GM19099 (cell line): ENCODE measurements at regions not wholly inside any gene's neighbourhood (a gene's known extent, or its start where the extent isn't known, plus 50 kb on each side); places are given as distances from the start of the nearest gene placed in this dataset.

ENCODE experiments used
- POLR2A ChIP-seq: IDR thresholded peaks from 3 replicates; pipeline ENCODE4 v1.6.1; 2011; ENCODE audit warnings: low read depth; ENCODE audit not compliant: insufficient read length; ENCODE audit errors: extremely low read depth

- TF ChIP-seq POLR2A = no peak
Measured at GRCh38 chr18:995629-996028, 91.0 kb downstream of the ADCYAP1 start.

GRCh38 chr18:997499-997898 lies 92.8 kb downstream of the ADCYAP1 start:
- TF ChIP-seq POLR2A = no peak

GRCh38 chr18:998936-999335 lies 94.3 kb downstream of the ADCYAP1 start:
- no peak for TF ChIP-seq POLR2A

- TF ChIP-seq POLR2A = no peak
Measured at GRCh38 chr18:1002653-1003178, 98.0 kb downstream of the ADCYAP1 start.

- no peak for TF ChIP-seq POLR2A
Measured at GRCh38 chr18:1003499-1003898, 98.8 kb downstream of the ADCYAP1 start.

DNA sequence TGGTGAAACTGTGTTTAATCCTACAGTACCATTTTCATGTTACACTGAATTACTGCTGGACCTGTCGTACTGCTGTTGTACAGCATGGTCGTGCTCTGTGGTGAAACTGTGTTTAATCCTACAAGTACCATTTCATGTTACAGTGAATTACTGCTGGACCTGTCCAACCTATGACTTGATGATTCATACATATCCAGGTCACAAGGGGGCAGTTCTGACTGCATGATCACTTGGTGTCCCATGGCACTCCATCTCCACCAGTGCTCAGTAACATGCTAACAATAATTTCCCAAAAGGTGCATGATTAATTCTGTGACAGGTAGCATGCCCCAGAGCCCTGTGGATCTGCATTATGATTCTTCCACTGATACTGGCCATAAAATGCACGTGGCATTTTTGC lies 101.6 kb downstream of the ADCYAP1 start:
- no peak for TF ChIP-seq POLR2A

DNA sequence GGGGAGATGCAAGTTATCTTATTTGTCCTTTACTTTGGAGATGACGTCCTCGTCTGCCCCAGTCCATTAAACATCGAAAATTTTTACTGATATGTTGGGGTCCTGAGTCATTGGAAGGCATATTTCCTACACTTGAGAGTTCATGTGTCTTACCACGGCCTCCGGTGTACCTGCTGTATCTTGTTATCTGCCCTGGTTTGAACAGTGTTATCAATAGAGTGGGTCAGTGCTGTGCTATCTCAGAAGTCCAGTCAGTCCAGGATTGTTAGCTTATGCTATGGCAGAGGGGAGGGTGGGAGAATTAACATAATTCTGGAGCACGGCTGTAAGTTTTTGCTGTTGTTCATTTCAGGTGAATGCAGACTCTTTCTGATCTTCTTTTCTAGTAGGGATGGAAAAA lies 102.3 kb downstream of the ADCYAP1 start:
- no peak for TF ChIP-seq POLR2A

GRCh38 chr18:1011349-1011748 lies 106.7 kb downstream of the ADCYAP1 start:
- no peak for TF ChIP-seq POLR2A

DNA sequence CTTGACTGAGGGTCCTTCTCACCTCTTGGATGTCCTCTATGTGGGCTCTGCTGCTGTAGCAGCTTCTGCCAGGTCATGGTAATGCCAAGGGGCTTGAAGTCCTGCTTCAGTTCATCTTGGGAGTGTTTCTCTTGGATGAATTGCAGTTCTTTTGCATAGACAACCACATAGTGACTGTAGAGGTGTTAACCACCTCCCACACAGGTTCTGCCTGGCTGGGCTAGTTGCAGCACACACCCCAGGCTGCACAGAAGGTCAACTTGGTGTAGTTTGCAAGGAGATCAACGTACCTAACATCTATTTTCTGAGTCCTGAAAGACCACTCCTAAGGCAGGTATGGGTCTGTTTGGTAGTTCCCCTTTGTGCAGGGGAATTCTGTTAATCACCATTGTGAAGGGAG lies 108.1 kb downstream of the ADCYAP1 start:
- no peak for TF ChIP-seq POLR2A

GRCh38 chr18:1013951-1014350 lies 109.3 kb downstream of the ADCYAP1 start:
- no peak for TF ChIP-seq POLR2A

- no peak for TF ChIP-seq POLR2A
Measured at GRCh38 chr18:1014509-1014908, 109.8 kb downstream of the ADCYAP1 start.

DNA sequence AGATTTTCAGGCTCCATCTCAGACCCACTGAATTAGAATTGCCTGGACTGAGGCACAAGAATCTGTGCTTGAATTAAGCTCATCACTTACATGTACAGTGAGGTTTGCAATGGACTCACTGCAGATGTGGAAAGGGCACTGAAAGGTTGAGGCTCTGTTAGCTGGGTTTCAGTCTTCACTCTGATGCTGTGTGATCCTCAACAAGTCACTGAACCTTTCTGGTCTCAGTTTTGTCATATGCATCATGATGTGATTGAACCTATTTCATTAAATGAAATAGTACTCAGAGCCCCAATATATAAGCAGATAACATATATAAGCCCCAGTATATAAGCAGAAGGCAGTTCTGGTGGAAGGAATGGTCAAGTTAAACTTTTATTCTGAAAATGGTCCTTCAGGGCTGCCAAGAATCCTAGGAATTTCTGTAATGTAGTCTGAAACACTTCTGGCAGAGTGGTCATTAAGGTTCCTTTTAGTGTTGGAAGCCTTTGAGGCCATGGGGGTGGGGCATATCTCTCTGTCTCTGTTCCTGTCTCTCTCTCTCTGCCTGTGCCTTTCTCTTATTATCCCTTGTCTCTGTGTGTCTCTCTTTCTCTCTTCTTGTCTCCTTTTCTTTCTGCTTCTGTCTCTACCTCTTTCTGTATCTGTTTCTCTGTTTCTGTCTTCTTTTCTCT lies 110.4 kb downstream of the ADCYAP1 start:
- TF ChIP-seq POLR2A = no peak

GRCh38 chr18:1015777-1016176 lies 111.1 kb downstream of the ADCYAP1 start:
- TF ChIP-seq POLR2A = no peak

- TF ChIP-seq POLR2A = no peak
Measured at GRCh38 chr18:1017227-1018058, 112.8 kb downstream of the ADCYAP1 start.

GRCh38 chr18:1018181-1018681 lies 113.6 kb downstream of the ADCYAP1 start:
- no peak for TF ChIP-seq POLR2A

DNA sequence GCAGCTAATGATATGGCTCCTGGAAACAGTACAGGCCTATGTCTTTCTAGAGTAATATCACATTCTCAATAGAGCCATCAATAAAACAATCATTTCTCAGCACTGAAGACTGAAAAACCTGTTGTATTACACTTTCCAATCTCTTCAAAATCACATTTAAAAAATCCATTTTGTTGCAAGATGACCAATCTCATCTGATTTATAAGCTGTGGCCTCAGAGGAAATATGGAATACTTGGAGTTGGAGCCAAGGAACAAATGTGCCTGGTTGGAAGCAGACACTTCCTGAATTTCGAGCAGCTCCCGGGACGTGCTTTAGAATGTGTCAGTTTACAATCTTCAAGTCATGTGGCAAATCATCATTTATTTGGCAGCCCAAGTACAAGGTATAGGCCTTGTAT lies 114.5 kb downstream of the ADCYAP1 start:
- no peak for TF ChIP-seq POLR2A
